Activated B cell treated with CpG ODN at 0.5 μM for 24 hours (primary cell): ENCODE measurements at regions not wholly inside any gene's neighbourhood (a gene's known extent, or its start where the extent isn't known, plus 50 kb on each side); places are given as distances from the start of the nearest gene placed in this dataset.

Experiments
- ATAC-seq: fragments of 200-7000 bp; cut with Tn5 transposase; one replicate; pipeline ENCODE4 v1.10.0; 2021; ENCODE audit warnings: low read depth, mild to moderate bottlenecking, moderate library complexity
- CTCF ChIA-PET: fragments of 350-600 bp; sonication (Branson Sonifier 250); formaldehyde crosslinking; loops from one replicate; lab custom pipeline; 2021; ENCODE audit warnings: antibody characterized with exemption; lab: Charles Lee
- POLR2A ChIA-PET: fragments of 350-600 bp; sonication (Branson Sonifier 250); formaldehyde crosslinking; loops from one replicate; lab custom pipeline; 2021; ENCODE audit warnings: antibody characterized with exemption; lab: Charles Lee
- DNase-seq: peaks from one replicate; pipeline ENCODE4 v3.0.0; 2022
- H3K27ac Mint-ChIP-seq: one replicate; pipeline ENCODE4 v1.8.0; 2020; ENCODE audit warnings: mixed read lengths
- H3K27me3 Mint-ChIP-seq: one replicate; pipeline ENCODE4 v1.8.0; 2021; ENCODE audit warnings: mixed read lengths
- H3K36me3 Mint-ChIP-seq: one replicate; pipeline ENCODE4 v1.8.0; 2021; ENCODE audit warnings: low read depth, mixed read lengths
- H3K4me1 Mint-ChIP-seq: one replicate; pipeline ENCODE4 v1.8.0; 2021; ENCODE audit warnings: mixed read lengths
- H3K4me3 Mint-ChIP-seq: one replicate; pipeline ENCODE4 v1.8.0; 2020; ENCODE audit warnings: mild to moderate bottlenecking, mixed read lengths
- H3K9me3 Mint-ChIP-seq: one replicate; pipeline ENCODE4 v1.8.0; 2020; ENCODE audit warnings: mixed read lengths
- CTCF ChIP-seq: fragments of 200-600 bp; IDR thresholded peaks from one replicate; pipeline ENCODE4 v1.8.0; 2022; ENCODE audit warnings: antibody characterized with exemption, mild to moderate bottlenecking
- intact Hi-C: fragments of 100-400 bp; cut with micrococcal nuclease; formaldehyde crosslinking; loops from one replicate; pipeline ENCODE4 v1.15.1; 2024

DNA sequence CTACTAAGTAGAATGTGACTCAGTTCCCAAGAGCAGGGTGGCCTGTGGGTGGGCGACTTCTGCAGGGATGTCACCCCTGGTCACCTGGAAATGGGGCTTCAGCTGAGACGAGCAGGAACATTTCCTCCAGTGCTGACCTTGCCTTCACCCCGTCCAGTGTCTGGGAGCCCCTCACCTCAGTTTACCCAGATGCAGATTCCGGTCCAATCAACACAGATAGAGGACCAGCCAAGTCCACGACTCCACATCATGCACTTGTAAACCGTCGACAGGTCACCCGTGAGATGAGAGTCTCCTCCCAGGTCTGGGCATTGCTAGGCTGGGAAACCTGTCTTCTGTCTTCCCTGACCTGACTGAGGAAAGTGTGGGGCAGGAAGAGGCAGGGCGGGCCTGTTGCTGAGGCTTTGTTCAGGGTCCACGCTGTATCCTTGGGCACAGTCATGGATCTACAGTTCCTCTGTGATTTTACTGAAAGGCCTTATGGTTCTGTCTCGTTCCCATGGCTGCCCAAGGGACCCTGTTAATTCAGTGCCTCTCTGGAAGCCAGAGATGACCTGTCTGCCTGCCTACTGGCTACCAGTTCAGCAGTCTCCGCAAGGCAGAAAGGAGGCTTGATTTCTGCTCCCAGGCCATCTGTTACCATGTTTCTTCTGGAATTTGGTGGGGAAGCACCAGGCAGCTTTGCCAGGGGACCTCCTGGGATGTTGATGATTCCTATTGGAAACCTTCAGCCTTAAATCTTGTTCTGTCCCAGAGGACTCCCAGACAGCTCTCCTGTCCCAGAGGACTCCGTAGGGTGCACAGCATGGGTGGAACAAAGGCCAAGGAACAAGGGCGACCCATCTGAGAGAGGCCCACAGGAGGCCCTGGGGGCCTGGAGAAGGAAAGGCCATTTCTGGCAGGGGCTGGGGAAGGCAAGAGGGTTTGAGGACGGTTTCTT is 288.5 kb upstream of the RTL1 start:
- POLR2A ChIA-PET: no interaction called here

GRCh38 chr14:101192661-101193000 is 289.1 kb upstream of the RTL1 start:
- no peaks in the 10 kb centered on the region for H3K4me1 Mint-ChIP-seq
- POLR2A ChIA-PET: no interaction called here
- H3K9me3 Mint-ChIP-seq: peaks cover 2% of the 10 kb centered on the region
- H3K27me3 Mint-ChIP-seq: no peaks in the 10 kb centered on the region
- no peak overlapping the region for H3K27ac Mint-ChIP-seq
- ATAC-seq (no peak), DNase-seq (no peak)
- TF ChIP-seq CTCF: no peak
- no peaks in the 10 kb centered on the region for H3K36me3 Mint-ChIP-seq
- intact Hi-C loops: no loop called here
- no peak overlapping the region for H3K4me3 Mint-ChIP-seq
- CTCF ChIA-PET: no interaction called here

More for the DNA sequence above, 288.5 kb upstream of the RTL1 start:
- no peak overlapping the region for H3K27ac Mint-ChIP-seq
- H3K4me1 Mint-ChIP-seq: no peaks in the 10 kb centered on the region
- intact Hi-C loops: no loop called here
- no peaks in the 10 kb centered on the region for H3K27me3 Mint-ChIP-seq
- H3K36me3 Mint-ChIP-seq: no peaks in the 10 kb centered on the region
- CTCF ChIA-PET: no interaction called here
- peaks cover 2% of the 10 kb centered on the region for H3K9me3 Mint-ChIP-seq
- TF ChIP-seq CTCF: no peak
- ATAC-seq (no peak), DNase-seq (no peak)
- H3K4me3 Mint-ChIP-seq: no peak overlapping the region

DNA sequence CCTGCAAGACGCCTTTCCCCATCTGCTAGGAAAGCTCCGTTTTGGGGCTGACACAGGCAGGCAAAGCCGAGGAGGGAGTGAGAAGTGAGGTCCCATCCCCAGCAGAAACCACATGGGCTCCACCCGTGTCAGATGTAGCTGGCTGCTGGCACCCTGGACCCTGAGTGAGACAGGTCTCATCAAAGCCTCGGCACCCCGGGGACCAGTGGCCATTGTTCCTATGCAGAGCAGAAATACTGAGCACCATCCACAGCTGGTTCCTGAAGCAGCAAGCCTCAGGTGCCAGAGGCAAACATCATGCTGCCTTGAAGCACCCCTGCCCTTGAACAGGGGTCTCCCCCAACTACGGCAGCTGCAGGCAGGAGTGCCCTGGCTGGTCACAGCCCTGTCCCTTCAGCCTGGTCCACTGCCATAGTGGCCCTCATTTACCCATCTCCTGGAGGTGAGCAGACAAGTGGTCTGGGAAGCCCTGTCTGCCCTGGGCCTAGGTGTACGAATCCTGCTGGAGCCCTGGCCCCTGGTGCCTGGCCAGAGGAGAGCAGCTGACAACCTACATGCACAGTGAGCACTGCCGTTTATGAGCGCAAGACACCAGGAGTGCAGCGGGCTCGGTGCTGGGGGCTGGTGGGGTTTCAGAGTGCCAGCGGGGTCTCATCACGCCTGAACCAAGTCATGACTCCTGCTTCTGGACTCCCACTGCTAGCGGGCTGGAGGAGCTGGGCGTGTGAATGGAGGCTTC is 289.8 kb upstream of the RTL1 start:
- DNase-seq: no peak
- no peak for TF ChIP-seq CTCF
- H3K9me3 Mint-ChIP-seq: peaks cover 2% of the 10 kb centered on the region
- ATAC-seq: no peak
- intact Hi-C loops: no loop called here
- H3K27ac Mint-ChIP-seq: no peak overlapping the region
- ChIA-PET CTCF (no interaction called here), POLR2A (no interaction called here)
- no peaks in the 10 kb centered on the region for H3K4me1 Mint-ChIP-seq
- no peaks in the 10 kb centered on the region for H3K36me3 Mint-ChIP-seq
- no peak overlapping the region for H3K4me3 Mint-ChIP-seq
- H3K27me3 Mint-ChIP-seq: no peaks in the 10 kb centered on the region

- H3K27me3 Mint-ChIP-seq: no peaks in the 10 kb centered on the region
These were observed 290.4 kb upstream of the RTL1 start for GRCh38 chr14:101193845-101194372.

More at GRCh38 chr14:101193845-101194372, 290.4 kb upstream of the RTL1 start:
- DNase-seq (no peak), ATAC-seq (no peak)
- Mint-ChIP-seq H3K36me3 (no peaks in the 10 kb centered on the region), H3K4me3 (no peak overlapping the region), H3K27ac (no peak overlapping the region), H3K9me3 (peaks cover 2% of the 10 kb centered on the region), H3K4me1 (no peaks in the 10 kb centered on the region)
- intact Hi-C loops: no loop called here
- ChIA-PET CTCF (no interaction called here), POLR2A (no interaction called here)
- TF ChIP-seq CTCF: no peak
